Nephron progenitor cell (in vitro differentiated cells): ENCODE measurements at regions not wholly inside any gene's neighbourhood (a gene's known extent, or its start where the extent isn't known, plus 50 kb on each side); places are given as distances from the start of the nearest gene placed in this dataset.

Experiments
- DNase-seq: peaks from one replicate; pipeline ENCODE4 v3.0.0; 2021
- H3K27ac Mint-ChIP-seq: 2 replicates; pipeline ENCODE4 v1.8.0; 2021; ENCODE audit warnings: mild to moderate bottlenecking, moderate library complexity, mixed read lengths
- H3K27me3 Mint-ChIP-seq: 2 replicates; pipeline ENCODE4 v1.8.0; 2021; ENCODE audit warnings: mild to moderate bottlenecking, low read depth, mixed read lengths; ENCODE audit not compliant: poor library complexity
- H3K36me3 Mint-ChIP-seq: 2 replicates; pipeline ENCODE4 v1.8.0; 2021; ENCODE audit warnings: low read depth, mixed read lengths
- H3K4me1 Mint-ChIP-seq: 2 replicates; pipeline ENCODE4 v1.8.0; 2021; ENCODE audit warnings: mixed read lengths
- H3K4me3 Mint-ChIP-seq: 2 replicates; pipeline ENCODE4 v1.8.0; 2021; ENCODE audit warnings: mild to moderate bottlenecking, moderate library complexity, mixed read lengths
- H3K9me3 Mint-ChIP-seq: 2 replicates; pipeline ENCODE4 v1.8.0; 2021; ENCODE audit warnings: mild to moderate bottlenecking, moderate library complexity, mixed read lengths
- CTCF ChIP-seq: fragments of 200-600 bp; sonication (generic); IDR thresholded peaks from 2 replicates; pipeline ENCODE4 v1.5.0; 2021; ENCODE audit warnings: antibody characterized with exemption

GRCh38 chr12:28065374-28065773 lies 92.8 kb upstream of the PTHLH start:
- Mint-ChIP-seq H3K36me3 (no peaks in the 10 kb centered on the region), H3K9me3 (no peaks in the 10 kb centered on the region), H3K4me1 (peaks cover 11% of the 10 kb centered on the region), H3K27ac (no peak overlapping the region), H3K4me3 (no peak overlapping the region), H3K27me3 (no peaks in the 10 kb centered on the region)
- no peak for DNase-seq
- TF ChIP-seq CTCF, result no peak

GRCh38 chr12:28065889-28066630 lies 93.5 kb upstream of the PTHLH start:
- no peak overlapping the region for H3K27ac Mint-ChIP-seq
- no peaks in the 10 kb centered on the region for H3K9me3 Mint-ChIP-seq
- DNase-seq, result no peak
- TF ChIP-seq CTCF, result no peak
- no peaks in the 10 kb centered on the region for H3K27me3 Mint-ChIP-seq
- peaks cover 11% of the 10 kb centered on the region for H3K4me1 Mint-ChIP-seq
- H3K36me3 Mint-ChIP-seq, result no peaks in the 10 kb centered on the region
- H3K4me3 Mint-ChIP-seq, result no peak overlapping the region

- peaks cover 11% of the 10 kb centered on the region for H3K4me1 Mint-ChIP-seq
- H3K4me3 Mint-ChIP-seq, result no peak overlapping the region
- H3K27ac Mint-ChIP-seq, result no peak overlapping the region
- H3K36me3 Mint-ChIP-seq, result no peaks in the 10 kb centered on the region
- no peaks in the 10 kb centered on the region for H3K27me3 Mint-ChIP-seq
- DNase-seq, result no peak
- peaks cover 6% of the 10 kb centered on the region for H3K9me3 Mint-ChIP-seq
- no peak for TF ChIP-seq CTCF
Observed at GRCh38 chr12:28066879-28067278, 94.3 kb upstream of the PTHLH start.

- Mint-ChIP-seq H3K4me3 (no peak overlapping the region), H3K9me3 (peaks cover 17% of the 10 kb centered on the region), H3K27ac (peak overlapping the region; percentile 27), H3K4me1 (peaks cover 11% of the 10 kb centered on the region), H3K36me3 (no peaks in the 10 kb centered on the region), H3K27me3 (no peaks in the 10 kb centered on the region)
- no peak for TF ChIP-seq CTCF
- no peak for DNase-seq
Observed at GRCh38 chr12:28068467-28068866, 95.9 kb upstream of the PTHLH start.

- no peaks in the 10 kb centered on the region for H3K36me3 Mint-ChIP-seq
- no peak overlapping the region for H3K27ac Mint-ChIP-seq
- H3K4me3 Mint-ChIP-seq, result no peak overlapping the region
- H3K4me1 Mint-ChIP-seq, result no peaks in the 10 kb centered on the region
- no peaks in the 10 kb centered on the region for H3K27me3 Mint-ChIP-seq
- peaks cover 18% of the 10 kb centered on the region for H3K9me3 Mint-ChIP-seq
- no peak for TF ChIP-seq CTCF
- DNase-seq, result no peak
Observed at GRCh38 chr12:28079539-28079938, 107.0 kb upstream of the PTHLH start.

- Mint-ChIP-seq H3K27ac (no peak overlapping the region), H3K4me3 (no peak overlapping the region), H3K4me1 (no peaks in the 10 kb centered on the region), H3K27me3 (no peaks in the 10 kb centered on the region), H3K9me3 (peaks cover under 1% of the 10 kb centered on the region), H3K36me3 (no peaks in the 10 kb centered on the region)
- DNase-seq, result no peak
- no peak for TF ChIP-seq CTCF
Observed at GRCh38 chr12:28082096-28082495, 108.2 kb upstream of the CCDC91 start.
